IPS-18c (cell line): ENCODE measurements at regions not wholly inside any gene's neighbourhood (a gene's known extent, or its start where the extent isn't known, plus 50 kb on each side); places are given as distances from the start of the nearest gene placed in this dataset.

Experiments
- H3K4me3 ChIP-seq: 2 replicates; pipeline ENCODE4 v1.7.0; 2013; ENCODE audit warnings: low read depth, mild to moderate bottlenecking, low read length, moderate library complexity; ENCODE audit not compliant: insufficient read depth
- H3K9me3 ChIP-seq: one replicate; pipeline ENCODE4 v1.6.1; 2013; ENCODE audit warnings: mild to moderate bottlenecking, low read length, moderate library complexity; ENCODE audit not compliant: control insufficient read depth, insufficient read depth

- no peaks in the 10 kb centered on the region for H3K9me3 ChIP-seq
- H3K4me3 ChIP-seq, result no peak overlapping the region
Observed at GRCh38 chr13:99065235-99066015, 87.6 kb upstream of the DOCK9 start.

GRCh38 chr13:99066219-99066618, 88.4 kb upstream of the DOCK9 start:
- no peaks in the 10 kb centered on the region for H3K9me3 ChIP-seq
- H3K4me3 ChIP-seq, result no peak overlapping the region

- H3K9me3 ChIP-seq, result peaks cover 2% of the 10 kb centered on the region
- no peak overlapping the region for H3K4me3 ChIP-seq
Observed at GRCh38 chr13:99067159-99067985, 89.5 kb upstream of the DOCK9 start.

GRCh38 chr13:99071211-99071610, 93.3 kb upstream of the DOCK9 start:
- H3K4me3 ChIP-seq, result no peak overlapping the region
- H3K9me3 ChIP-seq, result peaks cover 2% of the 10 kb centered on the region

GRCh38 chr13:99071666-99072065, 93.8 kb upstream of the DOCK9 start:
- Histone ChIP-seq H3K4me3 (no peak overlapping the region), H3K9me3 (peaks cover 2% of the 10 kb centered on the region)

- Histone ChIP-seq H3K4me3 (no peak overlapping the region), H3K9me3 (peaks cover 2% of the 10 kb centered on the region)
Observed at GRCh38 chr13:99072356-99072755, 94.5 kb upstream of the DOCK9 start.

- no peak overlapping the region for H3K4me3 ChIP-seq
- peaks cover 2% of the 10 kb centered on the region for H3K9me3 ChIP-seq
Observed at GRCh38 chr13:99072941-99073340, 95.1 kb upstream of the DOCK9 start.

- H3K9me3 ChIP-seq, result peaks cover 2% of the 10 kb centered on the region
Observed at GRCh38 chr13:99074693-99075092, 96.8 kb upstream of the DOCK9 start.

GRCh38 chr13:99075268-99076191, 97.7 kb upstream of the DOCK9 start:
- peaks cover 2% of the 10 kb centered on the region for H3K9me3 ChIP-seq
- H3K4me3 ChIP-seq, result no peak overlapping the region

More at GRCh38 chr13:99074693-99075092, 96.8 kb upstream of the DOCK9 start:
- no peak overlapping the region for H3K4me3 ChIP-seq

GRCh38 chr13:99078017-99078771, 100.3 kb upstream of the DOCK9 start:
- no peak overlapping the region for H3K4me3 ChIP-seq
- no peaks in the 10 kb centered on the region for H3K9me3 ChIP-seq

GRCh38 chr13:99080131-99080530, 102.3 kb upstream of the DOCK9 start:
- Histone ChIP-seq H3K9me3 (no peaks in the 10 kb centered on the region), H3K4me3 (no peak overlapping the region)

GRCh38 chr13:99083981-99084380, 106.1 kb upstream of the DOCK9 start:
- Histone ChIP-seq H3K9me3 (no peaks in the 10 kb centered on the region), H3K4me3 (no peak overlapping the region)

- H3K4me3 ChIP-seq, result peak overlapping the region; percentile 69
- H3K9me3 ChIP-seq, result no peaks in the 10 kb centered on the region
Observed at GRCh38 chr13:99085139-99085807, 107.4 kb upstream of the DOCK9 start.

GRCh38 chr13:99085808-99086266, 108.0 kb upstream of the DOCK9 start:
- H3K9me3 ChIP-seq, result no peaks in the 10 kb centered on the region
- peak overlapping the region; percentile 69 for H3K4me3 ChIP-seq

- H3K4me3 ChIP-seq, result peak overlapping the region; percentile 72
- no peaks in the 10 kb centered on the region for H3K9me3 ChIP-seq
Observed at GRCh38 chr13:99086267-99087097, 108.6 kb upstream of the DOCK9 start.
